ENCODE measurements at regions not wholly inside any gene's neighbourhood (a gene's known extent, or its start where the extent isn't known, plus 50 kb on each side); places are given as distances from the start of the nearest gene placed in this dataset.
"Not testable (repeated sequence)": the region's sequence is repeated elsewhere in the genome, so short reads cannot be mapped to it uniquely, and the experiment has no call there.

GRCh38 chr15:70231484-70231883, 133.8 kb upstream of the TLE3 start (continued):
- TF ChIP-seq TEAD4 (IDR thresholded peaks at IDR 0.05; ENCODE audit: low read depth, low read length) (no peak), YY1 (IDR thresholded peaks at IDR 0.05; ENCODE audit: low read depth, low read length) (no peak), SIRT6 (IDR thresholded peaks at IDR 0.05; ENCODE audit: low read length) (no peak), GTF2F1 (IDR thresholded peaks at IDR 0.05; ENCODE audit: borderline replicate concordance, low read depth, low read length) (no peak), MAX (IDR thresholded peaks at IDR 0.05) (no peak), SAP30 (IDR thresholded peaks at IDR 0.05; ENCODE audit: insufficient read depth, insufficient replicate concordance, low read length) (no peak), FOSL1 (IDR thresholded peaks at IDR 0.05; ENCODE audit: insufficient read depth, low read depth, low read length) (no peak), E2F6 (IDR thresholded peaks at IDR 0.05) (no peak)

GRCh38 chr15:70227918-70228317, 130.2 kb upstream of the TLE3 start:
- H3K18ac ChIP-seq (ENCODE audit: extremely low read depth, low read length); H4K20me1 ChIP-seq (replicated peaks in 1 of 2; ENCODE audit: control insufficient read depth in 1 of 2, insufficient read depth in 2 of 2, low read length in 2 of 2); H3K79me2 ChIP-seq (ENCODE audit: control insufficient read depth in 1 of 2, insufficient read depth in 2 of 2, low read length in 2 of 2); H3K36me3 ChIP-seq (ENCODE audit: control insufficient read depth in 2 of 4, insufficient read depth in 4 of 4, low read length in 3 of 4); H3K4me1 ChIP-seq (replicated peaks in 1 of 4; ENCODE audit: control insufficient read depth in 3 of 4, insufficient read depth in 4 of 4, low read length in 3 of 4); H2BK5ac ChIP-seq (ENCODE audit: low read depth, low read length); H4K5ac ChIP-seq (ENCODE audit: insufficient read length, low read depth, low read length); H3K23me2 ChIP-seq (ENCODE audit: low read depth, low read length); H2BK15ac ChIP-seq (ENCODE audit: low read length); H3K9me3 ChIP-seq (ENCODE audit: insufficient read depth in 2 of 2, low read depth in 1 of 2, low read length in 1 of 2); H3K23ac ChIP-seq (ENCODE audit: insufficient read length); H2BK12ac ChIP-seq (ENCODE audit: low read depth, low read length); DNase-seq (ENCODE audit: low read depth in 1 of 2, low spot score in 2 of 2); H4K91ac ChIP-seq (replicated peaks; ENCODE audit: insufficient read length, low read length); FAIRE-seq; H3K56ac ChIP-seq (replicated peaks; ENCODE audit: insufficient read length, low read depth, low read length); POLR2A ChIA-PET (ENCODE audit: partially characterized antibody); H3K14ac ChIP-seq (ENCODE audit: insufficient read length); H2AFZ ChIP-seq (ENCODE audit: low read length); H3K27ac ChIP-seq (ENCODE audit: low read depth, low read length); CTCF ChIA-PET (ENCODE audit: partially characterized antibody); H3K27me3 ChIP-seq (replicated peaks in 1 of 4; ENCODE audit: control insufficient read depth in 3 of 4, extremely low read depth in 1 of 4, insufficient read depth in 3 of 4, low read length in 3 of 4); H2AK5ac ChIP-seq (ENCODE audit: low read depth, low read length); H2BK120ac ChIP-seq (replicated peaks; ENCODE audit: low read depth, low read length); H3K4me3 ChIP-seq (ENCODE audit: extremely low read depth in 1 of 4, insufficient read depth in 2 of 4, low read depth in 3 of 4, low read length in 4 of 4); H3K4me2 ChIP-seq (ENCODE audit: insufficient read depth in 1 of 2, low read depth in 2 of 2, low read length in 2 of 2); H4K8ac ChIP-seq (ENCODE audit: extremely low read depth, insufficient read depth, low read length); H3K4ac ChIP-seq (replicated peaks; ENCODE audit: insufficient read length, low read depth, low read length); H3K79me1 ChIP-seq (ENCODE audit: low read depth, low read length); H2BK20ac ChIP-seq (ENCODE audit: low read length); H3K9ac ChIP-seq (replicated peaks in 1 of 4; ENCODE audit: extremely low read depth in 1 of 4, low read depth in 3 of 4, low read length in 3 of 4): not testable (repeated sequence)
- WGBS, 2 experiments (ENCODE audit: extremely low coverage in 1 of 2, insufficient coverage in 1 of 2, insufficient read length in 1 of 2, insufficient replicate concordance in 2 of 2, low coverage in 1 of 2, low lambda C conversion rate in 2 of 2, missing lambda C conversion rate in 1 of 2) = 80% methylated on average over 3 of the region's 3 CpGs; no CpG with 5 or more reads in 1 of the 2 experiments

All from H1 (cell line).